Lower leg skin (tissue), 4 donors: ENCODE measurements at regions not wholly inside any gene's neighbourhood (a gene's known extent, or its start where the extent isn't known, plus 50 kb on each side); places are given as distances from the start of the nearest gene placed in this dataset.

Source experiments
- DNase-seq, 2 donors: peaks; one replicate each; pipeline ENCODE4 v3.0.0-alpha.2; 2019; ENCODE audit warnings: low spot score in 2 of 2
- H3K4me3 ChIP-seq: fragments of 200-600 bp; sonication (generic); 2 replicates; pipeline ENCODE4 v1.5.1; 2017; ENCODE audit warnings: mild to moderate bottlenecking, low read depth; ENCODE audit not compliant: poor library complexity, severe bottlenecking
- POLR2A ChIP-seq, 2 donors: fragments of 450-650 bp; IDR thresholded peaks; one replicate each; pipeline ENCODE4 v1.6.1; 2016 to 2017; ENCODE audit warnings: antibody characterized with exemption in 2 of 2, mild to moderate bottlenecking in 1 of 2, moderate library complexity in 1 of 2
- WGBS, 2 donors: methylation state at CpG; one replicate each; pipeline ENCODE4 v1.1.5; 2018; 5-methylcytosine and 5-hydroxymethylcytosine counted together
- intact Hi-C: fragments of 100-400 bp; cut with DNase I; formaldehyde crosslinking; loops from one replicate; pipeline ENCODE4 v1.15.0; 2023; ENCODE audit warnings: low total_unique reads
- TF ChIP-seq, protein P1 (sequence below), 3 donors: fragments of 450-650 bp; IDR thresholded peaks; one replicate each; pipeline ENCODE4 v1.5.1; 2016; ENCODE audit warnings: antibody characterized with exemption in 3 of 3, mild to moderate bottlenecking in 3 of 3, moderate library complexity in 2 of 3

DNA sequence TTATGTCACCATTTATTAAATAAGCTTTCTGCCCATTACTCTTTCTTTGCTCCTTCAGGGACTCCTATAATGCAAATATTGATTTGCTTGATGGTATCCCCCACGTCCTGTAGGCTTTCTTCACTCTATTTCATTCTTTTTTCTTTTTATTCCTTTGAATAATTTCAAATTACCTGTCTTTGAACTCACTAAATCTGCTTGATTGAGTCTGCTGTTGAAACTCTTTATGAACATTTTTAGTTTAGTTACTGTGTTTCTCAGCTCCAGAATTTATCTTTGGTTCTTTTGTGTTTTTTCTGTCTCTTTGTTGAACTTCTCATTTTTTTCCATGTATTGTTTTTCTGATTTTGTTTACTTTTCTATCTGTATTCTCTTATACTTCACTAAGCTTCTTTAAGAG, 254.4 kb upstream of the CCL2 start:
- TF ChIP-seq POLR2A (IDR thresholded peaks at IDR 0.05) = no peak
- TF ChIP-seq, protein P1, sequence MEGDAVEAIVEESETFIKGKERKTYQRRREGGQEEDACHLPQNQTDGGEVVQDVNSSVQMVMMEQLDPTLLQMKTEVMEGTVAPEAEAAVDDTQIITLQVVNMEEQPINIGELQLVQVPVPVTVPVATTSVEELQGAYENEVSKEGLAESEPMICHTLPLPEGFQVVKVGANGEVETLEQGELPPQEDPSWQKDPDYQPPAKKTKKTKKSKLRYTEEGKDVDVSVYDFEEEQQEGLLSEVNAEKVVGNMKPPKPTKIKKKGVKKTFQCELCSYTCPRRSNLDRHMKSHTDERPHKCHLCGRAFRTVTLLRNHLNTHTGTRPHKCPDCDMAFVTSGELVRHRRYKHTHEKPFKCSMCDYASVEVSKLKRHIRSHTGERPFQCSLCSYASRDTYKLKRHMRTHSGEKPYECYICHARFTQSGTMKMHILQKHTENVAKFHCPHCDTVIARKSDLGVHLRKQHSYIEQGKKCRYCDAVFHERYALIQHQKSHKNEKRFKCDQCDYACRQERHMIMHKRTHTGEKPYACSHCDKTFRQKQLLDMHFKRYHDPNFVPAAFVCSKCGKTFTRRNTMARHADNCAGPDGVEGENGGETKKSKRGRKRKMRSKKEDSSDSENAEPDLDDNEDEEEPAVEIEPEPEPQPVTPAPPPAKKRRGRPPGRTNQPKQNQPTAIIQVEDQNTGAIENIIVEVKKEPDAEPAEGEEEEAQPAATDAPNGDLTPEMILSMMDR (IDR thresholded peaks at IDR 0.05) = no peak
- no peak for DNase-seq

GRCh38 chr17:34001246-34001645, 253.8 kb upstream of the CCL2 start:
- WGBS, 2 donors = 77 to 91% methylated on average over 2 of the region's 2 CpGs
- DNase-seq = no peak
- H3K4me3 ChIP-seq = no peak overlapping the region
- intact Hi-C loops = no loop called here
- TF ChIP-seq, protein P1 (IDR thresholded peaks at IDR 0.05) = no peak
- no peak for TF ChIP-seq POLR2A (IDR thresholded peaks at IDR 0.05)

More for the DNA sequence above, 254.4 kb upstream of the CCL2 start:
- intact Hi-C loops = no loop called here
- WGBS, 2 donors = 37 to 55% methylated on average over 1 of the region's 1 CpG
- H3K4me3 ChIP-seq = no peak overlapping the region

- TF ChIP-seq, protein P1 (IDR thresholded peaks at IDR 0.05) = no peak
- TF ChIP-seq POLR2A (IDR thresholded peaks at IDR 0.05) = no peak
- H3K4me3 ChIP-seq = no peak overlapping the region
- DNase-seq = no peak
- WGBS, 2 donors = 37 to 59% methylated on average over 3 of the region's 3 CpGs
- intact Hi-C loops = no loop called here
Measured at GRCh38 chr17:34006126-34006525, 249.0 kb upstream of the CCL2 start.

DNA sequence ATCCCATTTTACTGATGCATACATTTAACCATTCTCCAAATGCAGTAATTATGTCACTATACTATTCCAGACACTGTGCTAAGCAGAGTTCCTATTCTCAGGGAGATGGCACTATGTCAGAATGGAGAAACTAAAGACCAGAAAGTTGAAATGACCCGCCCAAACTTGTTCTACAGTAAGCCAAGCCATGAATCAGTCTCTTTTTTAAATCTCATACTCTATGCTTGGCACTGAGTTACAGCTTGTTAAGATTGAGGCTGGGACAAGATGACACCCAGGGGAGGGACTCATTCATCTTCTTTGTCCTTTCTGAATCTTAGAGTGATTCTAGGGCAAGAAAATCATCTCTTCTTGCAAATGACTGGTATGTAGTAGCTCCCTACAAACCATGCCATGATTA, 247.0 kb upstream of the CCL2 start:
- H3K4me3 ChIP-seq = no peak overlapping the region
- intact Hi-C loops = no loop called here
- 31 to 36% methylated on average over 1 of the region's 1 CpG for WGBS, 2 donors
- TF ChIP-seq, protein P1 (IDR thresholded peaks at IDR 0.05) = no peak
- no peak for TF ChIP-seq POLR2A (IDR thresholded peaks at IDR 0.05)
- DNase-seq = no peak

DNA sequence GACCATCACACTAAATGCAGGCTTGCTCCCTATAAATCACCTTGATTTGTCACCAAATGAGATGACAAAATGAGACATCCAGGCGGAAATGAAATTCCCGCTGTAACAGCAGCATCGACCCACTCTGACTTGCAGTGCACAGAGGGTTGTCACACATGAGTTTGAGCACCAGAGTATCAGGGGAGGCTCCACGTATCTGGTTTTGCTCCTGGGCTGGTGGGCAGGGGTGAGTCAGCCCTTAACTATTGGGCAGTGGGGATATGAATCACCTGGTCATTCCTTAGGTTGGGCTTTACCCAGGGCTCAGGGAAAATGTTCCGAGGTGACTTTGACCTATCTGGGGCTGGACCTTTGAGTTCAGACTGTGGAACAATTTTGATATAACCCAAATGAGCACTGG, 245.2 kb upstream of the CCL2 start:
- intact Hi-C loops = no loop called here
- 82 to 85% methylated on average over 5 of the region's 5 CpGs for WGBS, 2 donors
- no peak for TF ChIP-seq POLR2A (IDR thresholded peaks at IDR 0.05)
- TF ChIP-seq, protein P1 (IDR thresholded peaks at IDR 0.05) = no peak
- no peak for DNase-seq
- no peak overlapping the region for H3K4me3 ChIP-seq

- no peak overlapping the region for H3K4me3 ChIP-seq
- DNase-seq = no peak
- TF ChIP-seq, protein P1 (IDR thresholded peaks at IDR 0.05) = no peak
- TF ChIP-seq POLR2A (IDR thresholded peaks at IDR 0.05) = no peak
- 74 to 82% methylated on average over 2 of the region's 2 CpGs for WGBS, 2 donors
- intact Hi-C loops = no loop called here
Measured at GRCh38 chr17:34010534-34010933, 244.6 kb upstream of the CCL2 start.
